ENCODE measurements at regions not wholly inside any gene's neighbourhood (a gene's known extent, or its start where the extent isn't known, plus 50 kb on each side); places are given as distances from the start of the nearest gene placed in this dataset.

DNA sequence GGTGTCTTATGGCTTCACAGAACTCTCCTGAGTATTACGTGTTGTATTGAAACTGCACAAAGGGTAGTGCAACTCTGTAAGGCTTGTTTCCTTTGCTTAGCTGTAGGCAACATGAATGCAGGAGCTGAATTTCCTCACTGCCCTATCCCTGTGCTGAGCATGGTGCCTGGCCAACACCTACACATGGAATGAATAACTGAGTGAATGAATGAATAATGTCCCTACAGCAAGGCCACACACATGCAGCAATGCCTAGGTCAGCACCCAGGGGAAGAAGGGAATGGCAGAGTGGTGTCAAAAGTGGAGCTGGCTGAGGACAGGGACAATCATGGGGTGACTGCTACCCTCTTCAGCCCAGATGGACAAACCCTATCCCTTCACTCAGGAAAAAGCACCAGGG lies 655.9 kb downstream of the PTPRU start:
- 76% methylated on average over 1 of the region's 1 CpG for WGBS, 2 donors
- H3K4me1 ChIP-seq: no peaks in the 10 kb centered on the region
- no peaks in the 10 kb centered on the region for H3K9me3 ChIP-seq
- no peak overlapping the region for H3K27ac ChIP-seq
- TF ChIP-seq EP300 (IDR thresholded peaks at IDR 0.05) (no peak), POLR2A (IDR thresholded peaks at IDR 0.05) (no peak)
- TF ChIP-seq, protein P1, sequence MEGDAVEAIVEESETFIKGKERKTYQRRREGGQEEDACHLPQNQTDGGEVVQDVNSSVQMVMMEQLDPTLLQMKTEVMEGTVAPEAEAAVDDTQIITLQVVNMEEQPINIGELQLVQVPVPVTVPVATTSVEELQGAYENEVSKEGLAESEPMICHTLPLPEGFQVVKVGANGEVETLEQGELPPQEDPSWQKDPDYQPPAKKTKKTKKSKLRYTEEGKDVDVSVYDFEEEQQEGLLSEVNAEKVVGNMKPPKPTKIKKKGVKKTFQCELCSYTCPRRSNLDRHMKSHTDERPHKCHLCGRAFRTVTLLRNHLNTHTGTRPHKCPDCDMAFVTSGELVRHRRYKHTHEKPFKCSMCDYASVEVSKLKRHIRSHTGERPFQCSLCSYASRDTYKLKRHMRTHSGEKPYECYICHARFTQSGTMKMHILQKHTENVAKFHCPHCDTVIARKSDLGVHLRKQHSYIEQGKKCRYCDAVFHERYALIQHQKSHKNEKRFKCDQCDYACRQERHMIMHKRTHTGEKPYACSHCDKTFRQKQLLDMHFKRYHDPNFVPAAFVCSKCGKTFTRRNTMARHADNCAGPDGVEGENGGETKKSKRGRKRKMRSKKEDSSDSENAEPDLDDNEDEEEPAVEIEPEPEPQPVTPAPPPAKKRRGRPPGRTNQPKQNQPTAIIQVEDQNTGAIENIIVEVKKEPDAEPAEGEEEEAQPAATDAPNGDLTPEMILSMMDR (IDR thresholded peaks at IDR 0.05): no peak
- H3K4me3 ChIP-seq: no peak overlapping the region
- DNase-seq (ENCODE audit: low spot score in 2 of 2): no peak
- peaks cover 0 to 12% of the 10 kb centered on the region in 2 donors for H3K27me3 ChIP-seq
- no peaks in the 10 kb centered on the region for H3K36me3 ChIP-seq

DNA sequence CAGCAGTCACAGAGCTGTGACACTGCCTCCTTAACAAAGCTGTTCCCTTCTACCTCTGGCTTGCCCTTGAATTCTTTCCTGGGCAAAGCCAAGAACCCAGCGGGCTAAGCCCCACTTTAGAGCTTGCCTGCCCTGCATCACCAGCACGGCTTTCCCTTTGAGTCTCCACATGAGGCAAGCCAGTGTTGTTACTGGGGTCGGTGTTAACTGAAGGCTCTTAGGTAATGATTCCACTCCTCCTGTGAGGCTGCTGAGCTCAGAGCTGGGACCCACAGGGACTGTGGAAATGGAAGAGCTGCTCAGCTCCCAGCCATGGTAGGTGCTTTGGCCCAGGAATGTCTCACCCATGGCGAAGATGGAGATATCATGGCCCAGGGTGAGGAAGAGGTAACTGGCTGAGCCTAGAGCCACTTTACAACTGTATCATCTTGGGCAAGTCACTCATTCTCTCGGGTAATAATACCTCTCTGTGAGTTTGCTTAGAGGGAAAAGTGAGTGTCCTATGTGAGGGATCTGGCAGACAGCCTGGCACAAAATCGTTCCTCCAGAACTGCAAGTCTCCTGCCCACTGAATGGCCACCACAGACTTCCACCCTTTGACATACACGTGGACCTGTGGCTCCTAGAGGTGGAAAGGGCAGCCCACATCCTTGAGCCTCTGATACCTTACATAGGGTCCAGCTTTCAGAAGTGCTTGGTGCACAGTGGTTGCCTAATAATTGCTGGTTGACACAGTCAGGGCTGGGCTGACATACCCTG lies 654.1 kb downstream of the PTPRU start:
- Histone ChIP-seq H3K4me3 (no peak overlapping the region), H3K27me3 (peaks cover 0 to under 1% of the 10 kb centered on the region in 2 donors), H3K4me1 (no peaks in the 10 kb centered on the region), H3K9me3 (no peaks in the 10 kb centered on the region), H3K36me3 (no peaks in the 10 kb centered on the region), H3K27ac (no peak overlapping the region)
- 64 to 66% methylated on average over 7 of the region's 7 CpGs for WGBS, 2 donors
- TF ChIP-seq EP300 (IDR thresholded peaks at IDR 0.05) (no peak), POLR2A (IDR thresholded peaks at IDR 0.05) (no peak)
- TF ChIP-seq, protein P1 (IDR thresholded peaks at IDR 0.05): no peak
- no peak for DNase-seq (ENCODE audit: low spot score in 2 of 2)

DNA sequence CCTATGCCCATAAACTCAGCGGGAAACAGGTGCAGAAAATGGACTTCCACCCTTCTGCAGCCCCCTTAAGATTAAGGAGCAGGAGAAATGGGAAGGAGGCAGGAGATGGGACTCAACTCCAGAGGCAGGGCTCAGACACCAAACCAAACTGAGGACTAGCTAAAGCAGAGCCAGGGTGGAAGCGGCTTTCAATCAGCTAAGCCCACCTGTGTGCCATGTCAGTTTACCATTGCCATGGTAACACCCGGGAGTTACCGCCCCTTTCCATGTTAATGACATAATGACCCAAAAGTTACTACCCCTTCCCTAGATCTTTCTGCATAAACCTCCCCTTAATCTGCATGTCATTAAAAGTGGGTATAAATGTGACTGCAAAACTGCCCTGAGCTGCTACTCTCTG lies 653.5 kb downstream of the PTPRU start:
- H3K4me3 ChIP-seq: no peak overlapping the region
- DNase-seq (ENCODE audit: low spot score in 2 of 2): no peak
- no peak overlapping the region for H3K27ac ChIP-seq
- no peaks in the 10 kb centered on the region for H3K9me3 ChIP-seq
- TF ChIP-seq, protein P1 (IDR thresholded peaks at IDR 0.05): no peak
- no peak for TF ChIP-seq POLR2A (IDR thresholded peaks at IDR 0.05)
- TF ChIP-seq EP300 (IDR thresholded peaks at IDR 0.05): no peak
- no peaks in the 10 kb centered on the region for H3K27me3 ChIP-seq
- no peaks in the 10 kb centered on the region for H3K4me1 ChIP-seq
- H3K36me3 ChIP-seq: no peaks in the 10 kb centered on the region
- 75 to 78% methylated on average over 4 of the region's 4 CpGs for WGBS, 2 donors

DNA sequence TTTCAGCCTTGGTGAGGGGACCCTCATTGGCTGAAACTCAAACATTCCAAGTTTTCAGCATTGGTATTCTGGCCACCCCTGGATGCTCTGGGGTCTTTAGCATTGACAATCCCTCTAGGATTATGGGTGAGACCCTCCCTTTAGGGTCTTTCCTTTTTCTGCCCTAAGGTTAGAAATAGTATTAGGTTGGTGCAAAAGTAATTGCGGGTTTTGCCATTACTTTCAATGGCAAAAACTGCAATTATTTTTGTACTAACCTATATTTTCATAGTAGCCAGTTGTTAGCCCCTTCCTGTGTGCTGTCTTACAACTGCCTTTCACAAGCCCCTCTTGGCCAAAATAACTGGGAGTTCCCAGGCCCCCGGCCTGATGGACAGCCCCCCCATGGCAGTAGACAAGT lies 648.4 kb downstream of the PTPRU start:
- TF ChIP-seq EP300 (IDR thresholded peaks at IDR 0.05) (no peak), POLR2A (IDR thresholded peaks at IDR 0.05) (no peak)
- TF ChIP-seq, protein P1 (IDR thresholded peaks at IDR 0.05): no peak
- DNase-seq (ENCODE audit: low spot score in 2 of 2): no peak
- WGBS, 2 donors: 83 to 91% methylated on average over 2 of the region's 2 CpGs

DNA sequence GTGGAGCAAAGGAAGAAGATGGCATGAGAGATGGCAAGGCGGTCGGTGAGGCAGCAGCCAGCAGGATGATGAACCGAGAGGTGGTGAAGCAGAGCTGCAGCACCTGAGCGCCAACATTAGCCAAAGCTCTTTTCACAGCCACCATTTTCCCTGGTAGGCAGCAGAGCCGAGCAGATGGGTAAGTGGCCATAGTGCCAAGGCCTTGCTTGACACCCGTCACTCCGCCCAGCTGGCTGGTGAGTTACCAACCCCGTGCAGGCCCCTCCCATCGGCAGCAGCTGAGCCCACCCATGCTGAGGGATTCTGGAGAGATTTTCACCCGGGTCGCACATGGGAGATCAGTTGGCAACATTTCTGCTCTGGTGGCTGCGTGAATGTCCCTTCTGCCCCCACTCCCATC lies 647.7 kb downstream of the PTPRU start:
- Histone ChIP-seq H3K36me3 (no peaks in the 10 kb centered on the region), H3K27ac (no peak overlapping the region), H3K27me3 (no peaks in the 10 kb centered on the region), H3K4me1 (no peaks in the 10 kb centered on the region), H3K4me3 (no peak overlapping the region), H3K9me3 (no peaks in the 10 kb centered on the region)
- TF ChIP-seq, protein P1 (IDR thresholded peaks at IDR 0.05): no peak
- TF ChIP-seq EP300 (IDR thresholded peaks at IDR 0.05) (no peak), POLR2A (IDR thresholded peaks at IDR 0.05) (no peak)
- no peak for DNase-seq (ENCODE audit: low spot score in 2 of 2)
- WGBS, 2 donors: 80 to 85% methylated on average over 12 of the region's 12 CpGs

More for the DNA sequence above, 648.4 kb downstream of the PTPRU start:
- no peaks in the 10 kb centered on the region for H3K4me1 ChIP-seq
- no peak overlapping the region for H3K27ac ChIP-seq
- H3K27me3 ChIP-seq: no peaks in the 10 kb centered on the region
- H3K9me3 ChIP-seq: no peaks in the 10 kb centered on the region
- H3K4me3 ChIP-seq: no peak overlapping the region
- H3K36me3 ChIP-seq: no peaks in the 10 kb centered on the region
